ENCODE measurements at regions not wholly inside any gene's neighbourhood (a gene's known extent, or its start where the extent isn't known, plus 50 kb on each side); places are given as distances from the start of the nearest gene placed in this dataset.

DNA sequence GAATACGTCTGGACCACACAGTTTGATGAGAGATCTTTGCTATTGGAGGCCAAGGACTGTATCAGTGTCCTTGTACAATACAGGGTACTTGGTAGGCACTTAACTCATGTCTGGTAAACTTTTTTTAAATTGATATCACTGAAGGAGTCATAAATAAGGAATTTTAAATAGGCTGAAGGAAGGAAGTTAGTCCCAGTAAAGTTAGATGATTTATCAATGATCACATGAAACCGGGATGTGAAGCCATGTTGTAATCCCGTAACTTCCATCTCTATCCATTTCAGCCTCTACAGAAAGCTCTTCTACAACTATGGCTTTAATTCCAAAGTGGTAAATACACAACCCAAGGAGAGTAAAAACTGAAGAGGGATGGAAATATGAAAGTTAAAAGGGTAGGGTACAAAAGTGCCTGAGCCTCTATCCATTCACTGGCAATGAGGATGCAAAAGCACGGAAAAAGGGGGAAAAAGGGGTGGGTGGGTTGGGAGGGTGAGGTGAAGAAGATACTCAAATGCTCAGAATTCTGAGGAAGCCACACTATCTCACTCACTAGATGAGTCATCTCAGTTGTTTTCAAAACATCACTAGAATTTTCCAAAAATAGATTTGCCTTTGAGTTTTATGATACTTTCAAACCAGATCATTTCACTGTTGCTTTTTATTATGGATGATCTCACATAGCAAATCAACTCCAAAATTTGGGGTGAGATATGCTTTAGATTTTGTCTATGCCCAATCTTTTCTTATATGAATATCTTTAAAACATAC lies 1053.5 kb downstream of the NR2F1-AS1 start:
- DNase-seq (ENCODE audit: low read depth in 1 of 2, low spot score in 1 of 2), result no peak
- no peaks in the 10 kb centered on the region for H3K27me3 ChIP-seq (ENCODE audit: insufficient read depth, poor library complexity, severe bottlenecking)
- H3K4me3 ChIP-seq (replicated peaks; ENCODE audit: insufficient read depth, low read length), result no peak overlapping the region
- H3K27ac ChIP-seq (replicated peaks), result no peak overlapping the region
- TF ChIP-seq POLR2AphosphoS5 (IDR thresholded peaks at IDR 0.05; ENCODE audit: low read depth) (no peak), CTCF (IDR thresholded peaks at IDR 0.05; ENCODE audit: insufficient read depth, low read length) (no peak), GABPA (IDR thresholded peaks at IDR 0.05; ENCODE audit: low read depth) (no peak), SPI1 (IDR thresholded peaks at IDR 0.05; ENCODE audit: borderline replicate concordance, low read depth) (no peak)
- TF ChIP-seq, protein P1, sequence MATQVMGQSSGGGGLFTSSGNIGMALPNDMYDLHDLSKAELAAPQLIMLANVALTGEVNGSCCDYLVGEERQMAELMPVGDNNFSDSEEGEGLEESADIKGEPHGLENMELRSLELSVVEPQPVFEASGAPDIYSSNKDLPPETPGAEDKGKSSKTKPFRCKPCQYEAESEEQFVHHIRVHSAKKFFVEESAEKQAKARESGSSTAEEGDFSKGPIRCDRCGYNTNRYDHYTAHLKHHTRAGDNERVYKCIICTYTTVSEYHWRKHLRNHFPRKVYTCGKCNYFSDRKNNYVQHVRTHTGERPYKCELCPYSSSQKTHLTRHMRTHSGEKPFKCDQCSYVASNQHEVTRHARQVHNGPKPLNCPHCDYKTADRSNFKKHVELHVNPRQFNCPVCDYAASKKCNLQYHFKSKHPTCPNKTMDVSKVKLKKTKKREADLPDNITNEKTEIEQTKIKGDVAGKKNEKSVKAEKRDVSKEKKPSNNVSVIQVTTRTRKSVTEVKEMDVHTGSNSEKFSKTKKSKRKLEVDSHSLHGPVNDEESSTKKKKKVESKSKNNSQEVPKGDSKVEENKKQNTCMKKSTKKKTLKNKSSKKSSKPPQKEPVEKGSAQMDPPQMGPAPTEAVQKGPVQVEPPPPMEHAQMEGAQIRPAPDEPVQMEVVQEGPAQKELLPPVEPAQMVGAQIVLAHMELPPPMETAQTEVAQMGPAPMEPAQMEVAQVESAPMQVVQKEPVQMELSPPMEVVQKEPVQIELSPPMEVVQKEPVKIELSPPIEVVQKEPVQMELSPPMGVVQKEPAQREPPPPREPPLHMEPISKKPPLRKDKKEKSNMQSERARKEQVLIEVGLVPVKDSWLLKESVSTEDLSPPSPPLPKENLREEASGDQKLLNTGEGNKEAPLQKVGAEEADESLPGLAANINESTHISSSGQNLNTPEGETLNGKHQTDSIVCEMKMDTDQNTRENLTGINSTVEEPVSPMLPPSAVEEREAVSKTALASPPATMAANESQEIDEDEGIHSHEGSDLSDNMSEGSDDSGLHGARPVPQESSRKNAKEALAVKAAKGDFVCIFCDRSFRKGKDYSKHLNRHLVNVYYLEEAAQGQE (IDR thresholded peaks at IDR 0.05; ENCODE audit: insufficient replicate concordance, low read depth), result no peak

- Histone ChIP-seq H3K4me3 (replicated peaks; ENCODE audit: insufficient read depth, low read length) (no peak overlapping the region), H3K27me3 (ENCODE audit: insufficient read depth, poor library complexity, severe bottlenecking) (no peaks in the 10 kb centered on the region), H3K27ac (replicated peaks) (no peak overlapping the region)
- DNase-seq (ENCODE audit: low read depth in 1 of 2, low spot score in 1 of 2), result no peak
- TF ChIP-seq GABPA (IDR thresholded peaks at IDR 0.05; ENCODE audit: low read depth) (no peak), SPI1 (IDR thresholded peaks at IDR 0.05; ENCODE audit: borderline replicate concordance, low read depth) (no peak), CTCF (IDR thresholded peaks at IDR 0.05; ENCODE audit: insufficient read depth, low read length) (no peak), POLR2AphosphoS5 (IDR thresholded peaks at IDR 0.05; ENCODE audit: low read depth) (no peak)
- TF ChIP-seq, protein P1 (IDR thresholded peaks at IDR 0.05; ENCODE audit: insufficient replicate concordance, low read depth), result no peak
These were observed 1055.9 kb downstream of the NR2F1-AS1 start for GRCh38 chr5:92525131-92525530.

DNA sequence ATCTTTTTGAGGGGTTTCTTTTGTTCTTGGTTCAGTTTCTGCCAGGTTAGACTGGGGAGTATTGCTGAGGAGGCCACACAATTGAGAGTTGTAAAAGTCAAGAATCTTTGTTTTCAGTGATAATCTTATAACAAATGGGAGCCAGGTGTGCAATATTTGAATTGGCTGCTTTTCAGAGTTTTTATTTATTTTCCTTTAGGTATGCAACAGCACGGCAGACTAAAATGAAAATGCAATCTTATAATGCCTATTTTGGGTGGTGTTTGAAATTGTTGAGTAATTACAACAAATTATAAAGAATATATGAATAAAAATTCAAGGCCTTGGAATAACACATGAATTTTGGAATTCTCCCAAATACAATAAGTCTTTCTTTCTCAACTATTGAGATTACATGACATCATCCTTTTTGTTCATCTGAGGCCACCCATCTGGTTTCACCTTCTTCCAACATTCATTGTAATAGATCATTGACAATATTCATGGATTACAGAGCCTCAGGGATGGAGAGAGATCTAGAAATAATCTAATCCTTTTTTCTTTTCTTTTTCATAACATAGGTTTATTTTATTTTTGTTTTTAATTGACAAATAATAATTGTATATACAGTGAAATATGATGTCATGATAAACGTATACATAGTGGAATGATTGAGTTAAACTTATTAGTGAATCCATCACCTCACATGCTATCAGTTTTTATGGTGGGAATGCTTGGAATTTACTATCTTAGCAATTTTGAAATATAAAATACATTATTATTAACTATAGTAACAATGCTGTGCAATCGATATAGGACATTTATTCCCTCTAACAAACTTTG lies 1061.0 kb downstream of the NR2F1-AS1 start:
- no peaks in the 10 kb centered on the region for H3K27me3 ChIP-seq (ENCODE audit: insufficient read depth, poor library complexity, severe bottlenecking)
- no peak for DNase-seq (ENCODE audit: low read depth in 1 of 2, low spot score in 1 of 2)
- no peak overlapping the region for H3K27ac ChIP-seq (replicated peaks)
- H3K4me3 ChIP-seq (replicated peaks; ENCODE audit: insufficient read depth, low read length), result no peak overlapping the region
- no peak for TF ChIP-seq POLR2AphosphoS5 (IDR thresholded peaks at IDR 0.05; ENCODE audit: low read depth)
- no peak for TF ChIP-seq CTCF (IDR thresholded peaks at IDR 0.05; ENCODE audit: insufficient read depth, low read length)
- TF ChIP-seq, protein P1 (IDR thresholded peaks at IDR 0.05; ENCODE audit: insufficient replicate concordance, low read depth), result no peak
- no peak for TF ChIP-seq SPI1 (IDR thresholded peaks at IDR 0.05; ENCODE audit: borderline replicate concordance, low read depth)
- TF ChIP-seq GABPA (IDR thresholded peaks at IDR 0.05; ENCODE audit: low read depth), result no peak

Data from HL-60 (cell line).